Endothelial cell of umbilical vein (primary cell): ENCODE measurements at regions not wholly inside any gene's neighbourhood (a gene's known extent, or its start where the extent isn't known, plus 50 kb on each side); places are given as distances from the start of the nearest gene placed in this dataset.

ENCODE experiments used
- EZH2 ChIP-seq: IDR thresholded peaks from 2 replicates; pipeline ENCODE4 v1.6.1; 2012; ENCODE audit warnings: borderline replicate concordance, low read depth, mild to moderate bottlenecking, moderate library complexity, low read length, inconsistent platforms; ENCODE audit not compliant: severe bottlenecking
- JUN ChIP-seq: IDR thresholded peaks from 2 replicates; pipeline ENCODE4 v1.6.1; 2011; ENCODE audit warnings: borderline replicate concordance, low read depth; ENCODE audit not compliant: insufficient read length, insufficient read depth
- MYC ChIP-seq: IDR thresholded peaks from one replicate; pipeline ENCODE4 v1.6.1; 2011; ENCODE audit warnings: mild to moderate bottlenecking, low read depth, low read length
- POLR2A ChIP-seq: IDR thresholded peaks from 2 replicates; pipeline ENCODE4 v1.6.1; 2012; ENCODE audit warnings: low read depth, mild to moderate bottlenecking, control low read depth, low read length
- POLR2AphosphoS5 ChIP-seq: IDR thresholded peaks from 2 replicates; pipeline ENCODE4 v1.6.1; 2012; ENCODE audit warnings: low read depth, mild to moderate bottlenecking, control low read depth, low read length, moderate library complexity; ENCODE audit not compliant: insufficient read depth
- TF ChIP-seq, protein P1 (sequence below): IDR thresholded peaks from 2 replicates; pipeline ENCODE4 v1.6.1; 2011; ENCODE audit not compliant: insufficient read depth, insufficient read length
- TF ChIP-seq, protein P2 (sequence below), 2 donors: IDR thresholded peaks; 1 replicate in 1 of 2; 2 replicates in 1 of 2; pipeline ENCODE4 v1.5.1; 2011; ENCODE audit warnings: low read length in 2 of 2, mild to moderate bottlenecking in 2 of 2, moderate library complexity in 2 of 2, control low read depth in 1 of 2, inconsistent platforms in 1 of 2, low read depth in 1 of 2; ENCODE audit not compliant: insufficient read depth in 1 of 2; ENCODE audit errors: extremely low read depth in 1 of 2

DNA sequence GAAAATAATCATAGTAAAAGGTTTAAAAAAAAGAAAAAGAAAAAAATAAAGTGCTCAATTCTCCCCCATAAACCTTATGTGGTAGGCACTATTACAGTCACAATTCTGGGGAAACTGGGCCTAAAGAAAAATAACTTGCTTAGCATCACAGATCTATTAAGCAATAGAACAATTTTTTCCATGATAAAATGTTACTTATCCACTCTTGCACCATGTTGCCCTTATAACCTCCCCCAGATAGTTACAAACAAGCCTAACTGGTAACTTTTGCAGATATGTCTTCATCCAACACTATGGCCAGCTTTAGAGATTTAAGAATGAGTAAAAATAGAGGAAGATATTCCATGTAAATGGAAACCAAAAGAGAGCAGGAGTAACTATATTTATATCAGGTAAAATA, 164.8 kb downstream of the DUSP6 start:
- TF ChIP-seq, protein P1, sequence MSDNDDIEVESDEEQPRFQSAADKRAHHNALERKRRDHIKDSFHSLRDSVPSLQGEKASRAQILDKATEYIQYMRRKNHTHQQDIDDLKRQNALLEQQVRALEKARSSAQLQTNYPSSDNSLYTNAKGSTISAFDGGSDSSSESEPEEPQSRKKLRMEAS = no peak
- TF ChIP-seq, protein P2, sequence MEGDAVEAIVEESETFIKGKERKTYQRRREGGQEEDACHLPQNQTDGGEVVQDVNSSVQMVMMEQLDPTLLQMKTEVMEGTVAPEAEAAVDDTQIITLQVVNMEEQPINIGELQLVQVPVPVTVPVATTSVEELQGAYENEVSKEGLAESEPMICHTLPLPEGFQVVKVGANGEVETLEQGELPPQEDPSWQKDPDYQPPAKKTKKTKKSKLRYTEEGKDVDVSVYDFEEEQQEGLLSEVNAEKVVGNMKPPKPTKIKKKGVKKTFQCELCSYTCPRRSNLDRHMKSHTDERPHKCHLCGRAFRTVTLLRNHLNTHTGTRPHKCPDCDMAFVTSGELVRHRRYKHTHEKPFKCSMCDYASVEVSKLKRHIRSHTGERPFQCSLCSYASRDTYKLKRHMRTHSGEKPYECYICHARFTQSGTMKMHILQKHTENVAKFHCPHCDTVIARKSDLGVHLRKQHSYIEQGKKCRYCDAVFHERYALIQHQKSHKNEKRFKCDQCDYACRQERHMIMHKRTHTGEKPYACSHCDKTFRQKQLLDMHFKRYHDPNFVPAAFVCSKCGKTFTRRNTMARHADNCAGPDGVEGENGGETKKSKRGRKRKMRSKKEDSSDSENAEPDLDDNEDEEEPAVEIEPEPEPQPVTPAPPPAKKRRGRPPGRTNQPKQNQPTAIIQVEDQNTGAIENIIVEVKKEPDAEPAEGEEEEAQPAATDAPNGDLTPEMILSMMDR (IDR thresholded peaks at IDR 0.05; ENCODE audit: extremely low read depth in 1 of 2, insufficient read depth in 1 of 2, low read depth in 1 of 2, low read length in 2 of 2) = no peak
- TF ChIP-seq JUN = no peak
- no peak for TF ChIP-seq POLR2AphosphoS5
- no peak for TF ChIP-seq MYC
- TF ChIP-seq POLR2A = no peak
- TF ChIP-seq EZH2 = no peak
